Endothelial cell of umbilical vein (primary cell): ENCODE measurements at regions not wholly inside any gene's neighbourhood (a gene's known extent, or its start where the extent isn't known, plus 50 kb on each side); places are given as distances from the start of the nearest gene placed in this dataset.

Source experiments
- BruUV-seq: library from RNA; stranded (reverse); fragments of 400-500 nt; replicated peaks from 2 replicates; lab custom pipeline; 2021; lab: Mats Ljungman, UMichigan
- CTCF ChIA-PET: fragments of 300-600, 350-600 bp; sonication (Branson Sonifier 250); formaldehyde crosslinking; loops from one replicate; lab custom pipeline; 2021; ENCODE audit warnings: antibody characterized with exemption, inconsistent platforms; lab: Charles Lee
- POLR2A ChIA-PET: fragments of 300-600, 350-600 bp; sonication (Branson Sonifier 250); formaldehyde crosslinking; loops from one replicate; lab custom pipeline; 2021; ENCODE audit warnings: antibody characterized with exemption, inconsistent platforms; lab: Charles Lee
- DNase-seq: peaks from one replicate; pipeline ENCODE4 v3.0.0-alpha.2; 2011; ENCODE audit warnings: low read depth, low spot score
- FAIRE-seq: peaks from 2 replicates; lab custom pipeline; 2011; peaks lifted over from hg19 to GRCh38; lab: Jason Lieb, UNC
- H2AFZ ChIP-seq: 2 replicates; pipeline ENCODE4 v1.6.0; 2012; ENCODE audit warnings: low read depth, low read length, control low read depth, inconsistent platforms
- H3K27ac ChIP-seq: 2 replicates; pipeline ENCODE4 v1.5.1; 2011; ENCODE audit warnings: low read depth, mild to moderate bottlenecking, control low read depth, low read length, moderate library complexity; ENCODE audit not compliant: insufficient read depth
- H3K27me3 ChIP-seq, 2 experiments: 2 replicates each; pipeline versions ENCODE4 v1.6.0 to v1.6.1; 2011; ENCODE audit warnings: low read length in 2 of 2, mixed read lengths in 1 of 2; ENCODE audit not compliant: control insufficient read depth in 2 of 2, insufficient read depth in 2 of 2
- H3K36me3 ChIP-seq, 2 experiments: 2 replicates in 1 of 2; 3 replicates in 1 of 2; pipeline ENCODE4 v1.5.1; 2011; ENCODE audit warnings: low read length in 2 of 2, mild to moderate bottlenecking in 1 of 2, moderate library complexity in 1 of 2; ENCODE audit not compliant: control insufficient read depth in 2 of 2, insufficient read depth in 2 of 2; ENCODE audit errors: extremely low read depth in 1 of 2
- H3K4me1 ChIP-seq: 3 replicates; pipeline ENCODE4 v1.5.1; 2011; ENCODE audit warnings: mild to moderate bottlenecking, low read length; ENCODE audit not compliant: control insufficient read depth, insufficient read depth; ENCODE audit errors: extremely low read depth
- H3K4me2 ChIP-seq: 2 replicates; pipeline ENCODE4 v1.6.1; 2011; ENCODE audit warnings: low read length, control low read depth, mixed read lengths; ENCODE audit not compliant: insufficient read depth
- H3K4me3 ChIP-seq, 3 experiments: fragments of 200-600 bp in 1 of 3; sonication (generic), shearing (Covaris generic) in 1 of 3; replicated peaks in 1 of 3; 2 replicates each; pipeline ENCODE4 v1.5.1; 2011 to 2016; ENCODE audit warnings: control low read depth in 3 of 3, low read length in 3 of 3, mild to moderate bottlenecking in 2 of 3, inconsistent platforms in 1 of 3, low read depth in 1 of 3, moderate library complexity in 1 of 3; ENCODE audit not compliant: insufficient read depth in 1 of 3
- H3K79me2 ChIP-seq: 2 replicates; pipeline ENCODE4 v1.6.0; 2012; ENCODE audit warnings: low read length, inconsistent platforms; ENCODE audit not compliant: control insufficient read depth, insufficient read depth
- H3K9ac ChIP-seq: replicated peaks from 2 replicates; pipeline ENCODE3; 2011; ENCODE audit warnings: low read length, control low read depth; ENCODE audit not compliant: insufficient read depth; ENCODE audit errors: extremely low read depth
- H3K9me1 ChIP-seq: replicated peaks from 3 replicates; pipeline ENCODE4 v1.6.0; 2011; ENCODE audit warnings: mild to moderate bottlenecking, low read length; ENCODE audit not compliant: control insufficient read depth, insufficient read depth; ENCODE audit errors: extremely low read depth
- H3K9me3 ChIP-seq: replicated peaks from 2 replicates; pipeline ENCODE4 v1.5.1; 2012; ENCODE audit warnings: low read length, inconsistent platforms; ENCODE audit not compliant: control insufficient read depth, insufficient read depth
- H4K20me1 ChIP-seq: replicated peaks from 2 replicates; pipeline ENCODE3; 2011; ENCODE audit warnings: mild to moderate bottlenecking, low read length; ENCODE audit not compliant: control insufficient read depth, insufficient read depth; ENCODE audit errors: extremely low read depth
- EZH2 ChIP-seq: IDR thresholded peaks from 2 replicates; pipeline ENCODE4 v1.6.1; 2012; ENCODE audit warnings: borderline replicate concordance, low read depth, mild to moderate bottlenecking, moderate library complexity, low read length, inconsistent platforms; ENCODE audit not compliant: severe bottlenecking
- FOS ChIP-seq: IDR thresholded peaks from 2 replicates; pipeline ENCODE4 v1.6.1; 2011; ENCODE audit warnings: mild to moderate bottlenecking, low read length, moderate library complexity, borderline replicate concordance; ENCODE audit not compliant: insufficient read depth
- GATA2 ChIP-seq: IDR thresholded peaks from 2 replicates; pipeline ENCODE4 v1.7.0; 2011; ENCODE audit warnings: low read depth, mild to moderate bottlenecking, moderate library complexity, mixed read lengths, low read length; ENCODE audit not compliant: insufficient read length, insufficient read depth
- JUN ChIP-seq: IDR thresholded peaks from 2 replicates; pipeline ENCODE4 v1.6.1; 2011; ENCODE audit warnings: borderline replicate concordance, low read depth; ENCODE audit not compliant: insufficient read length, insufficient read depth
- MYC ChIP-seq: IDR thresholded peaks from one replicate; pipeline ENCODE4 v1.6.1; 2011; ENCODE audit warnings: mild to moderate bottlenecking, low read depth, low read length
- POLR2A ChIP-seq: IDR thresholded peaks from 2 replicates; pipeline ENCODE4 v1.6.1; 2012; ENCODE audit warnings: low read depth, mild to moderate bottlenecking, control low read depth, low read length
- POLR2AphosphoS5 ChIP-seq: IDR thresholded peaks from 2 replicates; pipeline ENCODE4 v1.6.1; 2012; ENCODE audit warnings: low read depth, mild to moderate bottlenecking, control low read depth, low read length, moderate library complexity; ENCODE audit not compliant: insufficient read depth
- dilution Hi-C: fragments of 300-500 bp; cut with MboI; formaldehyde crosslinking; loops from one replicate; pipeline ENCODE4 v1.15.0; 2019; ENCODE audit warnings: low sequenced_read_pairs; ENCODE audit not compliant: extremely low pct_ligation_motif_present
- intact Hi-C: fragments of 100-400 bp; cut with micrococcal nuclease; formaldehyde crosslinking; loops from one replicate; pipeline ENCODE4 v1.10.0; 2022
- TF ChIP-seq, protein P1 (sequence below): IDR thresholded peaks from 2 replicates; pipeline ENCODE4 v1.6.1; 2011; ENCODE audit not compliant: insufficient read depth, insufficient read length
- TF ChIP-seq, protein P2 (sequence below), 2 donors: IDR thresholded peaks; 1 replicate in 1 of 2; 2 replicates in 1 of 2; pipeline ENCODE4 v1.5.1; 2011; ENCODE audit warnings: low read length in 2 of 2, mild to moderate bottlenecking in 2 of 2, moderate library complexity in 2 of 2, control low read depth in 1 of 2, inconsistent platforms in 1 of 2, low read depth in 1 of 2; ENCODE audit not compliant: insufficient read depth in 1 of 2; ENCODE audit errors: extremely low read depth in 1 of 2

DNA sequence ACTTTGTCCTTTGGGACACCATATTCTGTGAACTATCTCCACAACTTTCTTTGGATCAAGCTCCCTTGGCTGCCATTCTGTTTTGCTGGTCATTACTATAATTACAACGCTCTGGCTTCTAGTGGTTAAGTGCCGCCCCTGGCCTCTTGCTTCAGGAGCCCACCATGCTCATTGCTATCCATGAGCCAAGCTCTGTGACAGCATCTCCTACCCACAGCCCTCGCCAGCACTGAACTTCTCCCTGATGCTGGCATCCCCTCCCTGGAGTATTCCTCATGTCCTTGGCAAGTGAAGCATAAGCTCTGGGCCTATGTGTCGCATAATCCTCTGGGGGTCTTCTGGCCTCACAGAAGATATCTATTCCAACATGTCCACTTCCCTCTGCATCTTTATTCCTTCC is 60.6 kb upstream of the DHX40 start:
- POLR2A ChIA-PET: no interaction called here
- Histone ChIP-seq H3K27me3 (no peaks in the 10 kb centered on the region), H3K79me2 (no peaks in the 10 kb centered on the region), H3K36me3 (no peaks in the 10 kb centered on the region), H3K27ac (no peak overlapping the region), H3K9ac (no peak overlapping the region), H4K20me1 (no peaks in the 10 kb centered on the region), H3K9me1 (no peaks in the 10 kb centered on the region), H3K4me3 (no peak overlapping the region), H2AFZ (no peak overlapping the region), H3K4me2 (no peak overlapping the region), H3K9me3 (no peaks in the 10 kb centered on the region), H3K4me1 (no peaks in the 10 kb centered on the region)
- dilution Hi-C loops: no loop called here
- BruUV-seq: no TSS peak
- TF ChIP-seq GATA2 (no peak), POLR2AphosphoS5 (no peak), FOS (no peak), JUN (no peak), EZH2 (no peak), MYC (no peak), POLR2A (no peak)
- TF ChIP-seq, protein P1, sequence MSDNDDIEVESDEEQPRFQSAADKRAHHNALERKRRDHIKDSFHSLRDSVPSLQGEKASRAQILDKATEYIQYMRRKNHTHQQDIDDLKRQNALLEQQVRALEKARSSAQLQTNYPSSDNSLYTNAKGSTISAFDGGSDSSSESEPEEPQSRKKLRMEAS: no peak
- TF ChIP-seq, protein P2, sequence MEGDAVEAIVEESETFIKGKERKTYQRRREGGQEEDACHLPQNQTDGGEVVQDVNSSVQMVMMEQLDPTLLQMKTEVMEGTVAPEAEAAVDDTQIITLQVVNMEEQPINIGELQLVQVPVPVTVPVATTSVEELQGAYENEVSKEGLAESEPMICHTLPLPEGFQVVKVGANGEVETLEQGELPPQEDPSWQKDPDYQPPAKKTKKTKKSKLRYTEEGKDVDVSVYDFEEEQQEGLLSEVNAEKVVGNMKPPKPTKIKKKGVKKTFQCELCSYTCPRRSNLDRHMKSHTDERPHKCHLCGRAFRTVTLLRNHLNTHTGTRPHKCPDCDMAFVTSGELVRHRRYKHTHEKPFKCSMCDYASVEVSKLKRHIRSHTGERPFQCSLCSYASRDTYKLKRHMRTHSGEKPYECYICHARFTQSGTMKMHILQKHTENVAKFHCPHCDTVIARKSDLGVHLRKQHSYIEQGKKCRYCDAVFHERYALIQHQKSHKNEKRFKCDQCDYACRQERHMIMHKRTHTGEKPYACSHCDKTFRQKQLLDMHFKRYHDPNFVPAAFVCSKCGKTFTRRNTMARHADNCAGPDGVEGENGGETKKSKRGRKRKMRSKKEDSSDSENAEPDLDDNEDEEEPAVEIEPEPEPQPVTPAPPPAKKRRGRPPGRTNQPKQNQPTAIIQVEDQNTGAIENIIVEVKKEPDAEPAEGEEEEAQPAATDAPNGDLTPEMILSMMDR (IDR thresholded peaks at IDR 0.05; ENCODE audit: extremely low read depth in 1 of 2, insufficient read depth in 1 of 2, low read depth in 1 of 2, low read length in 2 of 2): no peak
- CTCF ChIA-PET: interaction anchor here (1.1 kb wide), 1 partner anchor 8 kb away, joined by 3 read pairs; no protein-coding TSS in a partner anchor
- intact Hi-C loops: no loop called here
- no peak for DNase-seq
- FAIRE-seq: no peak
